Natural killer cell (primary cell): ENCODE measurements at regions not wholly inside any gene's neighbourhood (a gene's known extent, or its start where the extent isn't known, plus 50 kb on each side); places are given as distances from the start of the nearest gene placed in this dataset.
"Not testable (repeated sequence)": the region's sequence is repeated elsewhere in the genome, so short reads cannot be mapped to it uniquely, and the experiment has no call there.

Source experiments
- ATAC-seq, 3 donors: fragments of 150-1000 bp in 2 of 3; fragments of 200-7000 bp in 1 of 3; cut with Tn5 transposase; 1 replicate in 1 of 3; 2 replicates in 2 of 3; pipeline ENCODE4 v1.10.0; 2021; ENCODE audit warnings: mild to moderate bottlenecking in 2 of 3, moderate library complexity in 2 of 3
- DNase-seq, 2 donors: peaks; one replicate each; pipeline versions ENCODE4 v3.0.0 to v3.0.0-alpha.2; 2013 to 2021; ENCODE audit warnings: mixed read lengths in 1 of 2
- H3K27ac ChIP-seq: one replicate; pipeline ENCODE4 v1.5.1; 2013; ENCODE audit warnings: mild to moderate bottlenecking, low read length
- H3K27me3 ChIP-seq: one replicate; pipeline ENCODE4 v1.6.1; 2013; ENCODE audit warnings: low read length; ENCODE audit not compliant: control insufficient read depth, insufficient read depth
- H3K36me3 ChIP-seq: one replicate; pipeline ENCODE4 v1.6.1; 2013; ENCODE audit warnings: low read length; ENCODE audit not compliant: control insufficient read depth, insufficient read depth
- H3K4me1 ChIP-seq: one replicate; pipeline ENCODE4 v1.6.1; 2013; ENCODE audit warnings: low read length; ENCODE audit not compliant: control insufficient read depth, insufficient read depth
- H3K4me3 ChIP-seq: one replicate; pipeline ENCODE4 v1.5.1; 2013; ENCODE audit warnings: low read length
- H3K9me3 ChIP-seq: one replicate; pipeline ENCODE4 v1.6.1; 2013; ENCODE audit warnings: low read length; ENCODE audit not compliant: control insufficient read depth, insufficient read depth
- H3K27ac Mint-ChIP-seq, 2 donors: one replicate each; pipeline ENCODE4 v1.8.0; 2022; ENCODE audit warnings: mild to moderate bottlenecking in 2 of 2, mixed read lengths in 2 of 2, moderate library complexity in 1 of 2
- H3K27me3 Mint-ChIP-seq, 2 donors: one replicate each; pipeline ENCODE4 v1.8.0; 2022; ENCODE audit warnings: low read depth in 2 of 2, mixed read lengths in 2 of 2
- H3K36me3 Mint-ChIP-seq: one replicate; pipeline ENCODE4 v1.8.0; 2022; ENCODE audit warnings: mixed read lengths
- H3K4me1 Mint-ChIP-seq, 2 donors: one replicate each; pipeline ENCODE4 v1.8.0; 2022; ENCODE audit warnings: mixed read lengths in 2 of 2
- H3K4me3 Mint-ChIP-seq: one replicate; pipeline ENCODE4 v1.8.0; 2022; ENCODE audit warnings: mild to moderate bottlenecking, moderate library complexity, mixed read lengths
- H3K9me3 Mint-ChIP-seq, 2 donors: one replicate each; pipeline ENCODE4 v1.8.0; 2022; ENCODE audit warnings: mixed read lengths in 2 of 2
- WGBS: methylation state at CpG from one replicate; pipeline ENCODE4 v1.1.7; 2013; ENCODE audit warnings: missing lambda C conversion rate; ENCODE audit not compliant: insufficient coverage; 5-methylcytosine and 5-hydroxymethylcytosine counted together
- intact Hi-C: fragments of 100-400 bp; cut with micrococcal nuclease; formaldehyde crosslinking; loops from one replicate; pipeline ENCODE4 v1.14.2; 2022
- TF ChIP-seq, protein P1 (sequence below): fragments of 200-600 bp; IDR thresholded peaks from one replicate; pipeline ENCODE4 v1.8.0; 2022; ENCODE audit warnings: antibody characterized with exemption

- WGBS = 92% methylated on average over 3 of the region's 4 CpGs
- ATAC-seq = no peak
Measured at GRCh38 chr14:23894362-23895052, 59.1 kb upstream of the DHRS4 start.

GRCh38 chr14:23895053-23895419 is 58.5 kb upstream of the DHRS4 start:
- 80% methylated on average over 1 of the region's 1 CpG for WGBS
- Histone ChIP-seq H3K9me3 (no peaks in the 10 kb centered on the region), H3K36me3 (no peaks in the 10 kb centered on the region), H3K27ac (no peak overlapping the region), H3K4me1 (no peaks in the 10 kb centered on the region), H3K27me3 (no peaks in the 10 kb centered on the region), H3K4me3 (no peak overlapping the region)
- H3K9me3 Mint-ChIP-seq = no peaks in the 10 kb centered on the region
- no peak overlapping the region for H3K27ac Mint-ChIP-seq
- H3K4me3 Mint-ChIP-seq = no peak overlapping the region
- no peak for ATAC-seq
- intact Hi-C loops = no loop called here
- TF ChIP-seq, protein P1, sequence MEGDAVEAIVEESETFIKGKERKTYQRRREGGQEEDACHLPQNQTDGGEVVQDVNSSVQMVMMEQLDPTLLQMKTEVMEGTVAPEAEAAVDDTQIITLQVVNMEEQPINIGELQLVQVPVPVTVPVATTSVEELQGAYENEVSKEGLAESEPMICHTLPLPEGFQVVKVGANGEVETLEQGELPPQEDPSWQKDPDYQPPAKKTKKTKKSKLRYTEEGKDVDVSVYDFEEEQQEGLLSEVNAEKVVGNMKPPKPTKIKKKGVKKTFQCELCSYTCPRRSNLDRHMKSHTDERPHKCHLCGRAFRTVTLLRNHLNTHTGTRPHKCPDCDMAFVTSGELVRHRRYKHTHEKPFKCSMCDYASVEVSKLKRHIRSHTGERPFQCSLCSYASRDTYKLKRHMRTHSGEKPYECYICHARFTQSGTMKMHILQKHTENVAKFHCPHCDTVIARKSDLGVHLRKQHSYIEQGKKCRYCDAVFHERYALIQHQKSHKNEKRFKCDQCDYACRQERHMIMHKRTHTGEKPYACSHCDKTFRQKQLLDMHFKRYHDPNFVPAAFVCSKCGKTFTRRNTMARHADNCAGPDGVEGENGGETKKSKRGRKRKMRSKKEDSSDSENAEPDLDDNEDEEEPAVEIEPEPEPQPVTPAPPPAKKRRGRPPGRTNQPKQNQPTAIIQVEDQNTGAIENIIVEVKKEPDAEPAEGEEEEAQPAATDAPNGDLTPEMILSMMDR = no peak
- DNase-seq = no peak
- H3K36me3 Mint-ChIP-seq = no peaks in the 10 kb centered on the region
- peaks cover 5 to 12% of the 10 kb centered on the region in 2 donors for H3K27me3 Mint-ChIP-seq
- no peaks in the 10 kb centered on the region for H3K4me1 Mint-ChIP-seq

More at GRCh38 chr14:23894362-23895052, 59.1 kb upstream of the DHRS4 start:
- Mint-ChIP-seq H3K36me3 (no peaks in the 10 kb centered on the region), H3K4me3 (no peak overlapping the region), H3K9me3 (no peaks in the 10 kb centered on the region), H3K27ac (no peak overlapping the region), H3K27me3 (peaks cover 7 to 11% of the 10 kb centered on the region in 2 donors), H3K4me1 (no peaks in the 10 kb centered on the region)
- Histone ChIP-seq H3K27ac (no peak overlapping the region), H3K36me3 (no peaks in the 10 kb centered on the region), H3K9me3 (no peaks in the 10 kb centered on the region), H3K27me3 (no peaks in the 10 kb centered on the region), H3K4me1 (no peaks in the 10 kb centered on the region), H3K4me3 (no peak overlapping the region)
- DNase-seq = no peak
- intact Hi-C loops = no loop called here
- TF ChIP-seq, protein P1 = no peak

GRCh38 chr14:23895480-23895879 is 58.1 kb upstream of the DHRS4 start:
- Mint-ChIP-seq H3K27me3 (peaks cover 4 to 12% of the 10 kb centered on the region in 2 donors), H3K4me1 (no peaks in the 10 kb centered on the region), H3K36me3 (no peaks in the 10 kb centered on the region), H3K27ac (no peak overlapping the region), H3K4me3 (no peak overlapping the region), H3K9me3 (no peaks in the 10 kb centered on the region)
- H3K27me3 ChIP-seq = no peaks in the 10 kb centered on the region
- no peaks in the 10 kb centered on the region for H3K36me3 ChIP-seq
- TF ChIP-seq, protein P1 = no peak
- no peaks in the 10 kb centered on the region for H3K4me1 ChIP-seq
- H3K27ac ChIP-seq = no peak overlapping the region
- intact Hi-C loops = no loop called here
- ATAC-seq (no peak), DNase-seq (peak in 1 of 2 donors; percentile 13)
- H3K9me3 ChIP-seq = no peaks in the 10 kb centered on the region
- WGBS = 81% methylated on average over 3 of the region's 3 CpGs
- no peak overlapping the region for H3K4me3 ChIP-seq

GRCh38 chr14:23896609-23897153 is 56.9 kb upstream of the DHRS4 start:
- Mint-ChIP-seq H3K36me3 (no peaks in the 10 kb centered on the region), H3K4me1 (no peaks in the 10 kb centered on the region), H3K27ac (no peak overlapping the region), H3K9me3 (no peaks in the 10 kb centered on the region), H3K27me3 (peaks cover 6 to 16% of the 10 kb centered on the region in 2 donors), H3K4me3 (no peak overlapping the region)
- H3K4me1 ChIP-seq = no peaks in the 10 kb centered on the region
- H3K4me3 ChIP-seq = no peak overlapping the region
- intact Hi-C loops = no loop called here
- no peaks in the 10 kb centered on the region for H3K9me3 ChIP-seq
- 50% methylated on average over 4 of the region's 5 CpGs for WGBS
- ATAC-seq (no peak), DNase-seq (no peak)
- no peak overlapping the region for H3K27ac ChIP-seq
- TF ChIP-seq, protein P1 = no peak
- no peaks in the 10 kb centered on the region for H3K27me3 ChIP-seq
- no peaks in the 10 kb centered on the region for H3K36me3 ChIP-seq

- H3K4me1 Mint-ChIP-seq, H3K36me3 ChIP-seq, H3K27me3 ChIP-seq, intact Hi-C loops, H3K27ac Mint-ChIP-seq, H3K4me1 ChIP-seq, H3K36me3 Mint-ChIP-seq, H3K4me3 Mint-ChIP-seq, H3K9me3 Mint-ChIP-seq, H3K4me3 ChIP-seq, ATAC-seq, H3K9me3 ChIP-seq, H3K27ac ChIP-seq, DNase-seq: not testable (repeated sequence)
- H3K27me3 Mint-ChIP-seq = peaks cover 6 to 16% of the 10 kb centered on the region in 2 donors
- WGBS = 92% methylated on average over 2 of the region's 2 CpGs
Measured at GRCh38 chr14:23897291-23897690, 56.3 kb upstream of the DHRS4 start.
